GM06990 (cell line): ENCODE measurements at regions not wholly inside any gene's neighbourhood (a gene's known extent, or its start where the extent isn't known, plus 50 kb on each side); places are given as distances from the start of the nearest gene placed in this dataset.

Experiments
- DNase-seq: peaks from one replicate; pipeline ENCODE4 v3.0.0-alpha.2; 2011; ENCODE audit not compliant: insufficient read length; ENCODE audit errors: extremely low read depth
- H3K27me3 ChIP-seq: replicated peaks from 2 replicates; pipeline ENCODE4 v1.6.0; 2011; ENCODE audit warnings: low read length; ENCODE audit not compliant: control insufficient read depth, insufficient read depth
- H3K36me3 ChIP-seq: 2 replicates; pipeline ENCODE4 v1.5.1; 2011; ENCODE audit warnings: low read length; ENCODE audit not compliant: control insufficient read depth, insufficient read depth
- H3K4me3 ChIP-seq: replicated peaks from 2 replicates; pipeline ENCODE4 v1.5.1; 2011; ENCODE audit warnings: low read depth, mild to moderate bottlenecking, control low read depth, low read length
- TF ChIP-seq, protein P1 (sequence below): IDR thresholded peaks from 2 replicates; pipeline ENCODE4 v1.5.1; 2011; ENCODE audit warnings: low read length, control low read depth, mild to moderate bottlenecking, inconsistent platforms; ENCODE audit not compliant: insufficient read depth, poor library complexity, severe bottlenecking

DNA sequence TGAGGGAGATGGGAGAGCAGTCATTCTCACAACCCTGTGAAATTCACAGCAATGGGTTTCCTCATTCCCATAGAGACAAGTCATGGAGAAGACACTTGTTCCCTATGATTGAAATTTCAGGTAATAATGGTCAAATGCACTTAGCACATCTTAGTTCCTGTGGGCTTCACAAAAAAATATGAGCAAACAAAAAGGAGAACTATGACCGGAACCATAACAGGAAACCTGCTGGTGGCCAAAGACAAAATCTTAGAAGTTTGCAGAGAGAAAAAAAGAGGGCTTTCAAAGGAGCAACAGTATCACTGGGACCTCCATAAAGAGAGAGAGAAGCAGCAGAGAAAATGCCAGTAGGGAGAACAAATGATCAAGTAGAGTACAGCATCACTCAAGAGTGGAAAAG, 138.9 kb upstream of the APCDD1 start:
- DNase-seq = no peak
- no peaks in the 10 kb centered on the region; the same call in 1 of the 2 replicates for H3K27me3 ChIP-seq
- TF ChIP-seq, protein P1, sequence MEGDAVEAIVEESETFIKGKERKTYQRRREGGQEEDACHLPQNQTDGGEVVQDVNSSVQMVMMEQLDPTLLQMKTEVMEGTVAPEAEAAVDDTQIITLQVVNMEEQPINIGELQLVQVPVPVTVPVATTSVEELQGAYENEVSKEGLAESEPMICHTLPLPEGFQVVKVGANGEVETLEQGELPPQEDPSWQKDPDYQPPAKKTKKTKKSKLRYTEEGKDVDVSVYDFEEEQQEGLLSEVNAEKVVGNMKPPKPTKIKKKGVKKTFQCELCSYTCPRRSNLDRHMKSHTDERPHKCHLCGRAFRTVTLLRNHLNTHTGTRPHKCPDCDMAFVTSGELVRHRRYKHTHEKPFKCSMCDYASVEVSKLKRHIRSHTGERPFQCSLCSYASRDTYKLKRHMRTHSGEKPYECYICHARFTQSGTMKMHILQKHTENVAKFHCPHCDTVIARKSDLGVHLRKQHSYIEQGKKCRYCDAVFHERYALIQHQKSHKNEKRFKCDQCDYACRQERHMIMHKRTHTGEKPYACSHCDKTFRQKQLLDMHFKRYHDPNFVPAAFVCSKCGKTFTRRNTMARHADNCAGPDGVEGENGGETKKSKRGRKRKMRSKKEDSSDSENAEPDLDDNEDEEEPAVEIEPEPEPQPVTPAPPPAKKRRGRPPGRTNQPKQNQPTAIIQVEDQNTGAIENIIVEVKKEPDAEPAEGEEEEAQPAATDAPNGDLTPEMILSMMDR = no peak
- no peak overlapping the region for H3K4me3 ChIP-seq
- H3K36me3 ChIP-seq = no peaks in the 10 kb centered on the region

- H3K27me3 ChIP-seq = no peaks in the 10 kb centered on the region; the same call in 1 of the 2 replicates
Measured at GRCh38 chr18:10316778-10317177, 137.7 kb upstream of the APCDD1 start.

GRCh38 chr18:10317864-10318690, 136.4 kb upstream of the APCDD1 start:
- Histone ChIP-seq H3K36me3 (no peaks in the 10 kb centered on the region), H3K4me3 (no peak overlapping the region), H3K27me3 (no peaks in the 10 kb centered on the region)
- TF ChIP-seq, protein P1 = no peak
- DNase-seq = no peak

More at GRCh38 chr18:10316778-10317177, 137.7 kb upstream of the APCDD1 start:
- TF ChIP-seq, protein P1 = no peak
- Histone ChIP-seq H3K4me3 (no peak overlapping the region), H3K36me3 (no peaks in the 10 kb centered on the region)
- no peak for DNase-seq

- no peaks in the 10 kb centered on the region for H3K36me3 ChIP-seq
- DNase-seq = no peak
- no peaks in the 10 kb centered on the region for H3K27me3 ChIP-seq
- TF ChIP-seq, protein P1 = no peak
- no peak overlapping the region for H3K4me3 ChIP-seq
Measured at GRCh38 chr18:10318691-10318970, 135.8 kb upstream of the APCDD1 start.

DNA sequence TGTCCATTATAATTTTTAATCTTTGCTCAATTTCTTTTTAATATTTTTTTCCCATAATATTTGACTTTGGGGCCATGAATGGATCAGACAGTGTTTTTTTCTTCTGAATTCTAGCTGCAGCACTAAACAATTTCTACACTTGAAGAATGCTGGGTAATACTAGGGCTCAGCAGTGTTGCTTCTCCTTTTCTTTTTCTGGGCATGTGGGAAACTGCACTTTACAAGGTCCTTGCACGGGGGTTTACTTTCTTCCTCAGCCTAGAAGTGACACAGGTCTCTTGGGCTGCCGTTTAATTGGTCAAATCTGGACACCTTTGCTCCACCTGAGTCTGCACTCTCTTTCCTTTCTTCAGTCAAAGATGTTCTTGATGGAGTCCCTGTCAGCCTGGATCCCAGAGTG, 135.4 kb upstream of the APCDD1 start:
- TF ChIP-seq, protein P1 = no peak
- Histone ChIP-seq H3K27me3 (no peaks in the 10 kb centered on the region), H3K36me3 (no peaks in the 10 kb centered on the region), H3K4me3 (no peak overlapping the region)
- DNase-seq = no peak
